GM13976 (cell line): ENCODE measurements at regions not wholly inside any gene's neighbourhood (a gene's known extent, or its start where the extent isn't known, plus 50 kb on each side); places are given as distances from the start of the nearest gene placed in this dataset.

Experiments
- DNase-seq: peaks from one replicate; pipeline ENCODE4 v3.0.0; 2012; ENCODE audit warnings: low spot score
- in situ Hi-C: fragments of 300-500 bp; cut with MboI; formaldehyde crosslinking; loops from one replicate; pipeline ENCODE4 v1.12.0; 2022; ENCODE audit warnings: low sequenced_read_pairs, mixed read lengths, inconsistent platforms; ENCODE audit not compliant: unreplicated experiment
- TF ChIP-seq, protein P1 (sequence below): IDR thresholded peaks from 2 replicates; pipeline ENCODE4 v1.5.1; 2012; ENCODE audit warnings: borderline replicate concordance, mild to moderate bottlenecking; ENCODE audit not compliant: insufficient read depth; ENCODE audit errors: extremely low read depth, missing control alignments, control extremely low read depth

GRCh38 chr6:97459986-97460385 is 177.0 kb upstream of the MMS22L start:
- in situ Hi-C loops: no loop called here
- DNase-seq: no peak

GRCh38 chr6:97460394-97461080 is 177.5 kb upstream of the MMS22L start:
- TF ChIP-seq, protein P1, sequence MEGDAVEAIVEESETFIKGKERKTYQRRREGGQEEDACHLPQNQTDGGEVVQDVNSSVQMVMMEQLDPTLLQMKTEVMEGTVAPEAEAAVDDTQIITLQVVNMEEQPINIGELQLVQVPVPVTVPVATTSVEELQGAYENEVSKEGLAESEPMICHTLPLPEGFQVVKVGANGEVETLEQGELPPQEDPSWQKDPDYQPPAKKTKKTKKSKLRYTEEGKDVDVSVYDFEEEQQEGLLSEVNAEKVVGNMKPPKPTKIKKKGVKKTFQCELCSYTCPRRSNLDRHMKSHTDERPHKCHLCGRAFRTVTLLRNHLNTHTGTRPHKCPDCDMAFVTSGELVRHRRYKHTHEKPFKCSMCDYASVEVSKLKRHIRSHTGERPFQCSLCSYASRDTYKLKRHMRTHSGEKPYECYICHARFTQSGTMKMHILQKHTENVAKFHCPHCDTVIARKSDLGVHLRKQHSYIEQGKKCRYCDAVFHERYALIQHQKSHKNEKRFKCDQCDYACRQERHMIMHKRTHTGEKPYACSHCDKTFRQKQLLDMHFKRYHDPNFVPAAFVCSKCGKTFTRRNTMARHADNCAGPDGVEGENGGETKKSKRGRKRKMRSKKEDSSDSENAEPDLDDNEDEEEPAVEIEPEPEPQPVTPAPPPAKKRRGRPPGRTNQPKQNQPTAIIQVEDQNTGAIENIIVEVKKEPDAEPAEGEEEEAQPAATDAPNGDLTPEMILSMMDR: no peak
- no peak for DNase-seq
- in situ Hi-C loops: no loop called here

More at GRCh38 chr6:97459986-97460385, 177.0 kb upstream of the MMS22L start:
- TF ChIP-seq, protein P1: no peak

DNA sequence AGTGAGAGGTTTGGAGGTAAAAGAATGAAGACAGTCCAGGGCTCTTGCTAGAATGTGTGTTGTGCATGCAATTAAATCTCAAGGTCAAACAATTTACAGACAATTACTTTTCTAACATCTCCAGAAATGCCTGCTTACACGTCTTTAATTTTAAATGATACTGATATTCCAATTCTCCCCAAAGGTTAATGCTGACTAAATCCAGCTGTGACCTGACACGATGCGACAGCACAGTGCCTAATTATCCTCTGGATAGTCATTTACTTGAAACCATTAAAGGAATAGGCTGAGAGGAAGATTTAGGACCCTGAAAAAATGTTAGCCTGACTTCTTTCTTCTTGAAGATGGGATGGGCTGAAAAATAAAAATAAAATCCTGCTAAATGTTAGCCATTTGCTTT is 178.2 kb upstream of the MMS22L start:
- TF ChIP-seq, protein P1: no peak
- DNase-seq: no peak
- in situ Hi-C loops: no loop called here

- DNase-seq: no peak
- in situ Hi-C loops: no loop called here
- TF ChIP-seq, protein P1: no peak
These were observed 179.0 kb upstream of the MMS22L start for GRCh38 chr6:97462031-97462430.

GRCh38 chr6:97462938-97463598 is 180.1 kb upstream of the MMS22L start:
- no peak for DNase-seq
- TF ChIP-seq, protein P1: no peak
- in situ Hi-C loops: no loop called here

- in situ Hi-C loops: no loop called here
- no peak for DNase-seq
- TF ChIP-seq, protein P1: no peak
These were observed 183.0 kb upstream of the MMS22L start for GRCh38 chr6:97465877-97466561.
